ENCODE measurements at regions not wholly inside any gene's neighbourhood (a gene's known extent, or its start where the extent isn't known, plus 50 kb on each side); places are given as distances from the start of the nearest gene placed in this dataset.

- Mint-ChIP-seq H3K27ac (no peak overlapping the region), H3K36me3 (peaks cover 11% of the 10 kb centered on the region), H3K4me3 (no peak overlapping the region), H3K9me3 (peaks cover 16% of the 10 kb centered on the region), H3K27me3 (no peaks in the 10 kb centered on the region), H3K4me1 (ENCODE audit: low read depth in 2 of 2) (no peaks in the 10 kb centered on the region)
- DNase-seq (ENCODE audit: low spot score) (no peak), ATAC-seq (no peak)
Observed at GRCh38 chr4:62901101-62901500, 1508.1 kb downstream of the TECRL start.

- Mint-ChIP-seq H3K9me3 (peaks cover 19% of the 10 kb centered on the region), H3K4me1 (ENCODE audit: low read depth in 2 of 2) (no peaks in the 10 kb centered on the region), H3K27me3 (no peaks in the 10 kb centered on the region), H3K36me3 (peaks cover 11% of the 10 kb centered on the region), H3K27ac (no peak overlapping the region), H3K4me3 (no peak overlapping the region)
- no peak for ATAC-seq
- DNase-seq (ENCODE audit: low spot score), result no peak
Observed at GRCh38 chr4:62899646-62900364, 1509.4 kb downstream of the TECRL start.

- no peak overlapping the region for H3K27ac Mint-ChIP-seq
- H3K36me3 Mint-ChIP-seq, result peaks cover 11% of the 10 kb centered on the region
- H3K27me3 Mint-ChIP-seq, result no peaks in the 10 kb centered on the region
- no peak for ATAC-seq
- H3K4me3 Mint-ChIP-seq, result no peak overlapping the region
- no peak for DNase-seq (ENCODE audit: low spot score)
- peaks cover 20% of the 10 kb centered on the region for H3K9me3 Mint-ChIP-seq
- H3K4me1 Mint-ChIP-seq (ENCODE audit: low read depth in 2 of 2), result no peaks in the 10 kb centered on the region
Observed at GRCh38 chr4:62898115-62898514, 1511.1 kb downstream of the TECRL start.

GRCh38 chr4:62896721-62897120, 1512.5 kb downstream of the TECRL start:
- Mint-ChIP-seq H3K27me3 (no peaks in the 10 kb centered on the region), H3K36me3 (peaks cover 7% of the 10 kb centered on the region), H3K27ac (no peak overlapping the region), H3K4me3 (no peak overlapping the region), H3K4me1 (ENCODE audit: low read depth in 2 of 2) (no peaks in the 10 kb centered on the region), H3K9me3 (peaks cover 15% of the 10 kb centered on the region)
- no peak for DNase-seq (ENCODE audit: low spot score)
- ATAC-seq, result no peak

GRCh38 chr4:62881901-62882300, 1527.3 kb downstream of the TECRL start:
- H3K27ac Mint-ChIP-seq, result no peak overlapping the region
- H3K4me3 Mint-ChIP-seq, result no peak overlapping the region

GRCh38 chr4:62881210-62881609, 1528.0 kb downstream of the TECRL start:
- Mint-ChIP-seq H3K9me3 (peaks cover 33% of the 10 kb centered on the region), H3K4me1 (ENCODE audit: low read depth in 2 of 2) (no peaks in the 10 kb centered on the region), H3K27ac (no peak overlapping the region), H3K36me3 (no peaks in the 10 kb centered on the region), H3K4me3 (no peak overlapping the region), H3K27me3 (no peaks in the 10 kb centered on the region)
- DNase-seq (ENCODE audit: low spot score), result no peak
- ATAC-seq, result no peak

More at GRCh38 chr4:62881901-62882300, 1527.3 kb downstream of the TECRL start:
- no peak for DNase-seq (ENCODE audit: low spot score)
- Mint-ChIP-seq H3K4me1 (ENCODE audit: low read depth in 2 of 2) (no peaks in the 10 kb centered on the region), H3K27me3 (no peaks in the 10 kb centered on the region), H3K36me3 (no peaks in the 10 kb centered on the region), H3K9me3 (peaks cover 31% of the 10 kb centered on the region)
- ATAC-seq, result no peak

- no peak for DNase-seq (ENCODE audit: low spot score)
- Mint-ChIP-seq H3K27ac (no peak overlapping the region), H3K36me3 (peaks cover 4% of the 10 kb centered on the region), H3K9me3 (peaks cover 18% of the 10 kb centered on the region), H3K27me3 (no peaks in the 10 kb centered on the region), H3K4me3 (no peak overlapping the region), H3K4me1 (ENCODE audit: low read depth in 2 of 2) (no peaks in the 10 kb centered on the region)
- ATAC-seq, result no peak
Observed at GRCh38 chr4:62872856-62873255, 1536.4 kb downstream of the TECRL start.

- DNase-seq (ENCODE audit: low spot score) (no peak), ATAC-seq (no peak)
- Mint-ChIP-seq H3K27me3 (no peaks in the 10 kb centered on the region), H3K36me3 (peaks cover 4% of the 10 kb centered on the region), H3K9me3 (peaks cover 10% of the 10 kb centered on the region), H3K4me1 (ENCODE audit: low read depth in 2 of 2) (no peaks in the 10 kb centered on the region), H3K4me3 (no peak overlapping the region), H3K27ac (no peak overlapping the region)
Observed at GRCh38 chr4:62871078-62871477, 1538.2 kb downstream of the TECRL start.

- H3K27me3 Mint-ChIP-seq, result no peaks in the 10 kb centered on the region
- DNase-seq (ENCODE audit: low spot score) (no peak), ATAC-seq (no peak)
- no peak overlapping the region for H3K27ac Mint-ChIP-seq
- H3K4me3 Mint-ChIP-seq, result no peak overlapping the region
- peaks cover 10% of the 10 kb centered on the region for H3K9me3 Mint-ChIP-seq
- no peaks in the 10 kb centered on the region for H3K4me1 Mint-ChIP-seq (ENCODE audit: low read depth in 2 of 2)
- peaks cover 4% of the 10 kb centered on the region for H3K36me3 Mint-ChIP-seq
Observed at GRCh38 chr4:62870451-62870850, 1538.8 kb downstream of the TECRL start.

- Mint-ChIP-seq H3K4me1 (ENCODE audit: low read depth in 2 of 2) (no peaks in the 10 kb centered on the region), H3K27ac (no peak overlapping the region), H3K4me3 (no peak overlapping the region), H3K9me3 (peaks cover 6% of the 10 kb centered on the region), H3K36me3 (peaks cover 4% of the 10 kb centered on the region), H3K27me3 (no peaks in the 10 kb centered on the region)
- DNase-seq (ENCODE audit: low spot score), result no peak
- no peak for ATAC-seq
Observed at GRCh38 chr4:62865261-62865660, 1544.0 kb downstream of the TECRL start.

- ATAC-seq (no peak), DNase-seq (ENCODE audit: low spot score) (no peak)
- H3K4me3 Mint-ChIP-seq, result no peak overlapping the region
- H3K27me3 Mint-ChIP-seq, result no peaks in the 10 kb centered on the region
- H3K9me3 Mint-ChIP-seq, result peaks cover 15% of the 10 kb centered on the region
- H3K4me1 Mint-ChIP-seq (ENCODE audit: low read depth in 2 of 2), result no peaks in the 10 kb centered on the region
- H3K27ac Mint-ChIP-seq, result no peak overlapping the region
- no peaks in the 10 kb centered on the region for H3K36me3 Mint-ChIP-seq
Observed at GRCh38 chr4:62849696-62850095, 1559.6 kb downstream of the TECRL start.

- no peak overlapping the region for H3K4me3 Mint-ChIP-seq
- no peaks in the 10 kb centered on the region for H3K27me3 Mint-ChIP-seq
- H3K36me3 Mint-ChIP-seq, result peaks cover 6% of the 10 kb centered on the region
- H3K9me3 Mint-ChIP-seq, result peaks cover 25% of the 10 kb centered on the region
- no peak for ATAC-seq
- no peak for DNase-seq (ENCODE audit: low spot score)
- H3K27ac Mint-ChIP-seq, result no peak overlapping the region
- no peaks in the 10 kb centered on the region for H3K4me1 Mint-ChIP-seq (ENCODE audit: low read depth in 2 of 2)
Observed at GRCh38 chr4:62835631-62836030, 1573.6 kb downstream of the TECRL start.

- ATAC-seq (no peak), DNase-seq (ENCODE audit: low spot score) (no peak)
- Mint-ChIP-seq H3K4me3 (no peak overlapping the region), H3K9me3 (peaks cover 17% of the 10 kb centered on the region), H3K27me3 (no peaks in the 10 kb centered on the region), H3K4me1 (ENCODE audit: low read depth in 2 of 2) (no peaks in the 10 kb centered on the region), H3K36me3 (peaks cover 10% of the 10 kb centered on the region), H3K27ac (no peak overlapping the region)
Observed at GRCh38 chr4:62822306-62822705, 1586.9 kb downstream of the TECRL start.

- DNase-seq (ENCODE audit: low spot score), result no peak
- Mint-ChIP-seq H3K4me3 (no peak overlapping the region), H3K4me1 (ENCODE audit: low read depth in 2 of 2) (no peaks in the 10 kb centered on the region), H3K27ac (no peak overlapping the region), H3K9me3 (peaks cover 10% of the 10 kb centered on the region), H3K36me3 (peaks cover 5% of the 10 kb centered on the region), H3K27me3 (no peaks in the 10 kb centered on the region)
- no peak for ATAC-seq
Observed at GRCh38 chr4:62816566-62816965, 1592.7 kb downstream of the TECRL start.

GRCh38 chr4:62814510-62815047, 1594.7 kb downstream of the TECRL start:
- no peak for ATAC-seq

More at GRCh38 chr4:62814510-62815047, 1594.7 kb downstream of the TECRL start:
- DNase-seq (ENCODE audit: low spot score), result no peak
- H3K27ac Mint-ChIP-seq, result no peak overlapping the region
- H3K9me3 Mint-ChIP-seq, result peaks cover 6% of the 10 kb centered on the region
- H3K4me3 Mint-ChIP-seq, result no peak overlapping the region
- peaks cover 5% of the 10 kb centered on the region for H3K36me3 Mint-ChIP-seq
- no peaks in the 10 kb centered on the region for H3K27me3 Mint-ChIP-seq
- no peaks in the 10 kb centered on the region for H3K4me1 Mint-ChIP-seq (ENCODE audit: low read depth in 2 of 2)
